ENCODE measurements at regions not wholly inside any gene's neighbourhood (a gene's known extent, or its start where the extent isn't known, plus 50 kb on each side); places are given as distances from the start of the nearest gene placed in this dataset.

DNA sequence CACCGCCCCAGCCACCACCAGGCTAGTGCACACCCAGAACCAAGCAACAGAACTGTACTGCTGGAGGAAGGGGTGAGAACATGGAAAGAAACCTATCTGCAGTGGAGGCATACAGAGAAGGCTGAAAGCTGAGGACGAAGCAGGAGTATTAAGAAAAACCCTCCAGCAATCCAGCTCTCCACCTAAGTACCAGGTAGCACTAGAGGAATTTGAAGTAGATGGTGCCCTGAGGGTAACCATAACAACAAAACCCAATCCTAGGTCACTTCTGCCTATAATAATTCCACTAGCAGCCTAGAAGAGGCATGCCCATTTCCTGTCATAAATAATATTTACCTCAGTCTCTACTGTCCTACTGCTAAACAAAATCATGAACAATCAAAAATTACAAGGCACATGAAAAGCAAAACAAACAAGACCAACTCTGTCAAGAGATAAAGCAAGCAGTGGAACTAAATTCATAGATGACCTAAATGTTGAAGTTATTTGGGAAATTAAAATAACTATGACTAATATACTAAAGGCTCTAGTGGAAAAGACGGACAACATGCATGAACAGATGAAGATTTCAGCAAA, 51.1 kb downstream of the HYCC1 start:
- Histone ChIP-seq H3K4me3 (no peak overlapping the region), H3K27ac (no peak overlapping the region), H3K4me1 (no peaks in the 10 kb centered on the region), H3K27me3 (no peaks in the 10 kb centered on the region), H3K36me3 (no peaks in the 10 kb centered on the region), H3K9me3 (replicated peaks) (no peaks in the 10 kb centered on the region)
- DNase-seq, result no peak

DNA sequence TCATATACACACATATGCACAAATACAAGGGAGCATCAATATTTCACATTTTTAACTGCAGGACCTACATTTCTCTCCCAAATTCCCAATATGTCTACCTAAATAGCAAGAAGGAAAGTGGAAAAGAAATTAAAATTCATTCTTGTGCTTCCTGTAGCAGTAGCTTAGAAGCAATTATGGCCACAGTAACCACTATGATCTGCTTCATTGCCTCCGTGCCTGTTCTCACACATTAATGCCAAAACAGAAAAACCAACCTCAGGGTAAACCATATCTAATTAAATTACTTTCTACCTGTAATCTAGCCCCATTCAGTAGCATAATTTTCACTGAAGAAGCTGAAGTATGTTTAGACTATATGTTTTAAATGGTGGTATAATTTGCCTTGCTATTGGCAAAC, 55.2 kb downstream of the HYCC1 start:
- Histone ChIP-seq H3K27ac (no peak overlapping the region), H3K27me3 (no peaks in the 10 kb centered on the region), H3K4me1 (no peaks in the 10 kb centered on the region), H3K4me3 (no peak overlapping the region), H3K9me3 (replicated peaks) (no peaks in the 10 kb centered on the region), H3K36me3 (peaks cover 9% of the 10 kb centered on the region; the same call in 1 of the 2 replicates)
- DNase-seq, result no peak

DNA sequence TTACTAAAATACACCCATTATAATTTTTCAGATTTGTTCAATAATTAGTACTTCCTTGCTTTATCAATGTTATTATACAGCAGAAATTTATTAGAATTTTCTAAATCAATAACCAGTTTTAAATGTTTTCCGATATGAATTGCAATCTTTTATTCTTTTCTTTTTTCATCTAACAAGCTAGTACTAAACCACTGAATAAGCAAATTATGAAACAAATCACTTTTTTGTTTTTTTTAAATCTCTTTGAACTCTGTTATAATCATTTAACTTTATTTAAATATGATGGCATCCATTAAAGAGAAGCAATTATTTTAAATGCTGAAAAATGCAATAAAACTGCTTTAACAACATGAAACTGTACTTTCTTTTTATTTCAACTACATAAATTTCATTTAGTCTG, 59.7 kb downstream of the HYCC1 start:
- no peak for DNase-seq
- Histone ChIP-seq H3K27me3 (no peaks in the 10 kb centered on the region), H3K9me3 (replicated peaks) (no peaks in the 10 kb centered on the region), H3K4me1 (no peaks in the 10 kb centered on the region), H3K4me3 (no peak overlapping the region), H3K36me3 (peaks cover 9% of the 10 kb centered on the region; the same call in 1 of the 2 replicates), H3K27ac (no peak overlapping the region)

DNA sequence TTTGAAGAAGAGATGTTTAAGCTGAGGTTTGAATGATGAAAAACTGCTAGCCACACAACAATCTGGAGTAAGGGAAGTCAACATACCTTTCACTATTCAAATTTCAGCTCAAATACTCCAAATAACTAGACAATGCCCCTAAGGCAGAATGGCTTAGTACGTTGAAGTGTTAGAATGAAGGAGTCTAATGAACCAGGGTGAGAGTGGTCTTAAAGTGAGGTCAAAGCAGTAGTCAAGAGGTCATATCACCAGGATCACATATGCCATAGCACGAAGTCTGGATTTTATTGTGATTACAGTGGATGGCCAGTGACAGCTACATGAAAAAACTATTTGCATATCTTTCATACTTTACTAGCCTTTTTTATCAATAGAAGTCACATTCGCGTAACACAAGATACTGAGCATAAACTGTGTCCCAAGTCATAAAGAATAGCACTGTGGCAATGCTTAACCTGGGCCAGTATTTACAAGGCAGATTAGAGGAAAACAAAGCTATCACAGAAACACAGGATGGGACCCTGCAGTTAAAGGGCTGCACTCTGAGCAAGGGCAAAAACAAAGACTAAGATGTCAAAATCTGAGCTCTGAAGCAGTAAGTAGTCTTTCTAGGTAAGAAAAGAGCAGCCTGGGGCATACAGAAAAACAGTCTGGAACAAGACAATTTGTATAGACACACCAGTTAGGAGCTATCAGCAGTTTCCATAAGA, 61.5 kb downstream of the HYCC1 start:
- Histone ChIP-seq H3K36me3 (peaks cover 9% of the 10 kb centered on the region; the same call in 1 of the 2 replicates), H3K4me1 (no peaks in the 10 kb centered on the region), H3K9me3 (replicated peaks) (no peaks in the 10 kb centered on the region), H3K4me3 (no peak overlapping the region), H3K27me3 (no peaks in the 10 kb centered on the region), H3K27ac (no peak overlapping the region)
- no peak for DNase-seq

DNA sequence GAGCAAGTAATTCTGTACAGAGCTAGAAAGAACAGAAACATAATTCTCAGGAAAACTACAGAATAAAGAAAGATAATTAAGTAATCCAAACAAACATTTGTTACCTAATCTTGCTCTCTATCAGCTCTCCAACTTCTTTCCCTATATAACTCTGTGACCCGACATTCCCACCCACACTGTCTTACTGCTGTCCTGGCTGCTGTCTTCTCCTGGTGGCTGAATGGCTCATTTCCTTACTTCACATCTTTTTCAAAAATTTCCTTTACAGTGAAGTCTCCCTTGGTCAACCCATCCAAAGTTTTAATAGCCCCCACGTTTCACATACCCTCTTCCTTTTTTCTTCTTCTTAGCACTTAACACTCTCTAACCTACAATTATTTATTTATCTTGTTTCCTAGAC, 64.0 kb downstream of the HYCC1 start:
- no peaks in the 10 kb centered on the region for H3K9me3 ChIP-seq (replicated peaks)
- H3K4me3 ChIP-seq, result no peak overlapping the region
- H3K27ac ChIP-seq, result no peak overlapping the region
- no peaks in the 10 kb centered on the region for H3K4me1 ChIP-seq
- H3K36me3 ChIP-seq, result 0 out of 2 replicates have a peak, but pooled peaks cover 1% of the 10 kb centered on the region
- no peaks in the 10 kb centered on the region for H3K27me3 ChIP-seq
- no peak for DNase-seq

DNA sequence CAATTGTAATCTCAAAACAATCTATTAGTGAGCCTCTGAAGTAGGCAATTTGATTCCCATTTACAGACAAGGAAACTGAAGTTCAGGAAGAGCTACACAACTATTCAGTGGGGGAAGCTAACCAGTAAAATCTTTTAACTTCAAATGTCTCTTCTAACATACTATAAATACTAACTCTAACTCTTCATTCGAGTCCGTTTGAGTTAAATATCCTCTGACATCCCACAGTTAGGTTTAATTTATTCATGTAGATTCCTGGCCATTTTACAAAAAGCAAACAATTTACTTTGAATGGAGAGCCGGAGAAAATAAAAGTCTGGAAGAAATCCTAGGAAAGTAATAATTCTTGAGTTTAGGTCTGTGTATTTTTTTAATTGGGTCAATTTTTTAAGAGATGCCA, 64.7 kb downstream of the HYCC1 start:
- DNase-seq, result no peak
- H3K4me1 ChIP-seq, result no peaks in the 10 kb centered on the region
- no peaks in the 10 kb centered on the region for H3K36me3 ChIP-seq
- no peaks in the 10 kb centered on the region for H3K27me3 ChIP-seq
- H3K9me3 ChIP-seq (replicated peaks), result no peaks in the 10 kb centered on the region
- H3K27ac ChIP-seq, result no peak overlapping the region
- H3K4me3 ChIP-seq, result no peak overlapping the region

DNA sequence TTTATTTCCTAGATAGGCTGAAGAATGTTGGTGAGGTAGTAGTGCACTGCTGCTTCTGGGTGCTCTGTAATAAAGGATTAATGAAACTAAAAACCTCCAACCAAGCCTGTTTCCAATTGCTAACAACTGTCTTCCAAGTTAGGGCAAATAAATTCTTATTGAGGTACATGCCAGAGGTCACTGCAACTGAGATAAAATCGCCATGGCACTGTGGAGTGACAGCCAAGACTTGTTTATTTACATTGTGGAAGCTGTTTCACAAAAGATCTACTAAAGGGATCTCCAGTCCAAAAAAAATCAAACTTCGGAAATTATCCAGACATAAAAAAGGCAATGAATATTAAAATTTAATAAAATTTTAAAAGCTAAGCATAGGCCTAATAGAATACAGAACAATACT, 65.2 kb downstream of the HYCC1 start:
- Histone ChIP-seq H3K27me3 (no peaks in the 10 kb centered on the region), H3K36me3 (no peaks in the 10 kb centered on the region), H3K9me3 (replicated peaks) (no peaks in the 10 kb centered on the region), H3K4me3 (no peak overlapping the region), H3K27ac (no peak overlapping the region), H3K4me1 (no peaks in the 10 kb centered on the region)
- no peak for DNase-seq

GRCh38 chr7:22945584-22945983, 68.3 kb downstream of the HYCC1 start:
- Histone ChIP-seq H3K9me3 (replicated peaks) (no peaks in the 10 kb centered on the region), H3K27me3 (no peaks in the 10 kb centered on the region), H3K27ac (no peak overlapping the region), H3K4me1 (no peaks in the 10 kb centered on the region), H3K4me3 (no peak overlapping the region), H3K36me3 (0 out of 2 replicates have a peak, but pooled peaks cover 4% of the 10 kb centered on the region)
- no peak for DNase-seq

GRCh38 chr7:22944510-22944909, 69.4 kb downstream of the HYCC1 start:
- no peaks in the 10 kb centered on the region for H3K9me3 ChIP-seq (replicated peaks)
- no peak overlapping the region for H3K4me3 ChIP-seq
- H3K27ac ChIP-seq, result no peak overlapping the region
- no peak for DNase-seq
- H3K4me1 ChIP-seq, result no peaks in the 10 kb centered on the region
- no peaks in the 10 kb centered on the region for H3K27me3 ChIP-seq
- H3K36me3 ChIP-seq, result 0 out of 2 replicates have a peak, but pooled peaks cover 6% of the 10 kb centered on the region

GRCh38 chr7:22944022-22944421, 69.9 kb downstream of the HYCC1 start:
- DNase-seq, result no peak
- no peaks in the 10 kb centered on the region for H3K4me1 ChIP-seq
- 0 out of 2 replicates have a peak, but pooled peaks cover 6% of the 10 kb centered on the region for H3K36me3 ChIP-seq
- H3K27me3 ChIP-seq, result no peaks in the 10 kb centered on the region
- H3K4me3 ChIP-seq, result no peak overlapping the region
- no peak overlapping the region for H3K27ac ChIP-seq
- H3K9me3 ChIP-seq (replicated peaks), result no peaks in the 10 kb centered on the region

DNA sequence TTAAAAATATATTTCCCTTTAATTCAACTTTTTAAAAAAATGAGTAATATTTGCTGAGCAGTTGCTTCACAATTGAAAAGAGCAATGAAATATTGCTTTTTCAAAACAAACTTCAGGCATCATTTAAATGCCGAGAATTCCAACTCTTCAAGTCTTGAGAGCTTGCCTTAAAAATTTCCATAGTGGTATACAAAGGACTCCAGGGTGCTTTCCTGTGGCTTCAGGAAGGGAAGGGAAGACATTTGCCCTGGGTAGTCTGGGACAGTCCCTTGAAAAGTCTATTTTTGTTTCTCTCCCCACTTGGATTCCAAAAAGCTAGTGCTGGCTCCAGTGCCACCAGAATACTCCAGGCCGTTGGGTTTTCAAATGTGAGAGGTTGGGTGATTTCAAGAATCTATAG, 71.7 kb downstream of the HYCC1 start:
- H3K4me3 ChIP-seq, result no peak overlapping the region
- H3K36me3 ChIP-seq, result 0 out of 2 replicates have a peak, but pooled peaks cover 6% of the 10 kb centered on the region
- H3K4me1 ChIP-seq, result no peaks in the 10 kb centered on the region
- no peaks in the 10 kb centered on the region for H3K9me3 ChIP-seq (replicated peaks)
- no peak for DNase-seq
- no peaks in the 10 kb centered on the region for H3K27me3 ChIP-seq
- no peak overlapping the region for H3K27ac ChIP-seq

DNA sequence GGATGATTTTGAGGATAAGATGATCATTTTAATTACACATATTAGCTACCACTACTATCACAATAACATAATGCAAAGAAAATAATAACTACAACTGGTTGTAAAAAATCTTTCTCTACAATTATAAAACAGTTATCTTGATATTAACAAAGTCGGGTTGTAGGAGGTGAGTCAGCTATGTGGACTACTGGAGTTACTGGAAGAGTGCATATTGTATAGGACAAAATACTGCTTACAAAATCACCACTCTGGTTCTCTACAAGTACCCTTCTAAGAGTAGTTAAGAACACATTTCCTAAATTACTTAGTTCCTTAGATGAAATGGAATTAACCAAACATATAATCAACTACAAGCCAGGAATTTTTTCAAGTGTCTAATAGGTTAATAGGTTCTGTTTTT, 74.1 kb downstream of the HYCC1 start:
- H3K4me3 ChIP-seq, result no peak overlapping the region
- no peaks in the 10 kb centered on the region for H3K9me3 ChIP-seq (replicated peaks)
- DNase-seq, result no peak
- no peaks in the 10 kb centered on the region for H3K27me3 ChIP-seq
- H3K27ac ChIP-seq, result no peak overlapping the region
- H3K4me1 ChIP-seq, result peaks cover 7% of the 10 kb centered on the region
- H3K36me3 ChIP-seq, result 0 out of 2 replicates have a peak, but pooled peaks cover 6% of the 10 kb centered on the region

DNA sequence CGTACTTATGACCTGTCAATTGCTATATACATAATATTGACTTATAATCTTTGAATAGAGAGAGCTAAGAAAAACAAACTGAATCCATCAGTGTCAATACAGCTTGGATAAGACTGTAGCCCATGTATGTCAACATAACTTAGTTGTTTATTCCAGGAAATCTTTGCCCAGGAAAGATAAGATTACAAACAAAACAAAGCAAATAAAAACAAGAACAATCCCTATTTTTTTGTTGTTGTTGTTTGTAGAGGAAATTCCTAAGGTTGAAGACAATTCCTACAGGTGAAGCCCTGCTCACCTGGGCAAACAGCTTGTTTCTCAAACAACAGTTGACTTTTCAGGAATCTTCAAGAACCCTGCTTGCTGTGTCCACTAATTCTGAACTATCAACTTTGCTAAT, 76.0 kb downstream of the HYCC1 start:
- no peaks in the 10 kb centered on the region for H3K9me3 ChIP-seq (replicated peaks)
- H3K36me3 ChIP-seq, result 0 out of 2 replicates have a peak, but pooled peaks cover 8% of the 10 kb centered on the region
- no peaks in the 10 kb centered on the region for H3K27me3 ChIP-seq
- H3K4me3 ChIP-seq, result no peak overlapping the region
- H3K27ac ChIP-seq, result no peak overlapping the region
- H3K4me1 ChIP-seq, result peaks cover 19% of the 10 kb centered on the region
- no peak for DNase-seq

- no peak overlapping the region for H3K27ac ChIP-seq
- 0 out of 2 replicates have a peak, but pooled peaks cover 6% of the 10 kb centered on the region for H3K36me3 ChIP-seq
- H3K4me3 ChIP-seq, result no peak overlapping the region
Measured at GRCh38 chr7:22936246-22936645, 77.7 kb downstream of the HYCC1 start.

GRCh38 chr7:22935269-22935668, 78.7 kb downstream of the HYCC1 start:
- Histone ChIP-seq H3K36me3 (0 out of 2 replicates have a peak, but pooled peaks cover 2% of the 10 kb centered on the region), H3K4me1 (peaks cover 19% of the 10 kb centered on the region), H3K27me3 (no peaks in the 10 kb centered on the region), H3K27ac (peak overlapping the region; percentile 39), H3K4me3 (no peak overlapping the region), H3K9me3 (replicated peaks) (peaks cover 5% of the 10 kb centered on the region; the same call in 1 of the 2 replicates)
- peak in 1 of 2 experiments; percentile 20 for DNase-seq

More at GRCh38 chr7:22936246-22936645, 77.7 kb downstream of the HYCC1 start:
- Histone ChIP-seq H3K27me3 (no peaks in the 10 kb centered on the region), H3K4me1 (peaks cover 19% of the 10 kb centered on the region), H3K9me3 (replicated peaks) (no peaks in the 10 kb centered on the region)
- no peak for DNase-seq

Data from SJCRH30 (cell line).